OCI-LY3 (cell line): ENCODE measurements at regions not wholly inside any gene's neighbourhood (a gene's known extent, or its start where the extent isn't known, plus 50 kb on each side); places are given as distances from the start of the nearest gene placed in this dataset.

Experiments
- H2AFZ ChIP-seq: fragments of 200-600, 300-600 bp; shearing (Covaris generic); 2 replicates; pipeline ENCODE4 v1.6.0; 2014; ENCODE audit warnings: antibody characterized with exemption, low read depth, low read length
- H3K27ac ChIP-seq: fragments of 200-600, 300-600 bp; sonication (generic); 2 replicates; pipeline ENCODE4 v1.5.1; 2014; ENCODE audit warnings: mild to moderate bottlenecking, low read length, moderate library complexity, mixed read lengths
- H3K27me3 ChIP-seq: fragments of 200-600, 300-600 bp; sonication (generic); 2 replicates; pipeline ENCODE4 v1.6.1; 2014; ENCODE audit warnings: low read depth, low read length, mixed read lengths
- H3K36me3 ChIP-seq: fragments of 200-600, 300-600 bp; sonication (generic); replicated peaks from 2 replicates; pipeline ENCODE3; 2014; ENCODE audit warnings: low read depth, low read length, mixed read lengths
- H3K4me1 ChIP-seq: fragments of 300-600, 200-600 bp; sonication (generic); 2 replicates; pipeline ENCODE4 v1.6.1; 2014; ENCODE audit warnings: low read length, mixed read lengths
- H3K4me2 ChIP-seq: fragments of 200-600, 300-600 bp; sonication (generic); 2 replicates; pipeline ENCODE4 v1.6.1; 2014; ENCODE audit warnings: low read length, mixed read lengths
- H3K4me3 ChIP-seq: fragments of 300-600, 200-600 bp; sonication (generic); 2 replicates; pipeline ENCODE4 v1.5.1; 2014; ENCODE audit warnings: antibody characterized with exemption, mild to moderate bottlenecking, low read length, moderate library complexity
- H3K79me2 ChIP-seq: fragments of 300-600, 200-600 bp; shearing (Covaris generic); 2 replicates; pipeline ENCODE4 v1.6.1; 2014; ENCODE audit warnings: mild to moderate bottlenecking, low read length, mixed read lengths
- H3K9ac ChIP-seq: fragments of 300-600, 200-600 bp; shearing (Covaris generic); 2 replicates; pipeline ENCODE4 v1.6.0; 2014; ENCODE audit warnings: mild to moderate bottlenecking, low read length, moderate library complexity
- H3K9me3 ChIP-seq: fragments of 200-600, 300-600 bp; shearing (Covaris generic); 2 replicates; pipeline ENCODE4 v1.6.1; 2014; ENCODE audit warnings: low read length, mixed read lengths; ENCODE audit not compliant: insufficient read depth
- H4K20me1 ChIP-seq: fragments of 200-600, 300-600 bp; sonication (generic); 2 replicates; pipeline ENCODE4 v1.6.1; 2016; ENCODE audit warnings: low read length, mixed read lengths; ENCODE audit not compliant: insufficient read depth
- EZH2phosphoT487 ChIP-seq: fragments of 200-600 bp; shearing (Covaris generic); IDR thresholded peaks from 2 replicates; pipeline ENCODE4 v1.6.1; 2018; ENCODE audit warnings: antibody characterized with exemption, mixed run types, low read depth
- TF ChIP-seq, protein P1 (sequence below): fragments of 200-600, 300-600 bp; sonication (generic); IDR thresholded peaks from 2 replicates; pipeline ENCODE4 v1.5.1; 2014; ENCODE audit warnings: antibody characterized with exemption, low read length, low read depth

DNA sequence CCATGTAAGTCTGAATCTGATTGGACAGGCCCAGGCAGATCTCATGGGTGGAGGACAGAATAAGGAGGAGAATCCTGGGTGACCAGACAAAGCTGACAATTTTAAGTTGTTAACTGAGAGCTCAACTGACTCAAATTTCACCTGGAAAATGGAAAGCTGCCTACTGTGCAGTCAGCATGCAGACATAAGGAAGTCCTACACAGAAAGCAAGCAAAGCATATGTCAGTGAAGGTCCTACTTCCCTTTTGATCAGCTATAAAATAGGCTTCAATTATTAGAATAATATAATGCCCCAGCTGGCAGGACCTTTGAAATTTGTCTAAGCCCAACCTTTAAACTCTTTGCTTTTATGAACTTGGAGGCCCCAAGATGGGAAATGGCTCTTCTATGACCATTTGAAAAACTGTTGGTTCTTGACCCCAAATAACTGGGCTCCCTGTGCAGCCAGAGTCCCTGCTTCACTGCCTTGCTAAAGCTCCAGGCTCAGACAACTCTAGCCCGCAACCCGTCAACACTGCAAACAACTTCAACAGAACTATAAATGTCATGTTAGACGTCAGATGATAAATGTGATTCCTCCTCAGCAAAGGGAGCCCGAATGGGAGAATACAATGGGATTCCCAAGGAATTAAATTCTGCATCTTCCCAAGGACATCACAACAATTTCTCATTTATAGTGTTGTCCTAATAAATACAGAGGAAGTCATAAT, 118.9 kb upstream of the ADRA1B start:
- no peaks in the 10 kb centered on the region for H4K20me1 ChIP-seq
- no peak overlapping the region for H2AFZ ChIP-seq
- H3K79me2 ChIP-seq: no peaks in the 10 kb centered on the region
- no peaks in the 10 kb centered on the region for H3K36me3 ChIP-seq
- TF ChIP-seq, protein P1, sequence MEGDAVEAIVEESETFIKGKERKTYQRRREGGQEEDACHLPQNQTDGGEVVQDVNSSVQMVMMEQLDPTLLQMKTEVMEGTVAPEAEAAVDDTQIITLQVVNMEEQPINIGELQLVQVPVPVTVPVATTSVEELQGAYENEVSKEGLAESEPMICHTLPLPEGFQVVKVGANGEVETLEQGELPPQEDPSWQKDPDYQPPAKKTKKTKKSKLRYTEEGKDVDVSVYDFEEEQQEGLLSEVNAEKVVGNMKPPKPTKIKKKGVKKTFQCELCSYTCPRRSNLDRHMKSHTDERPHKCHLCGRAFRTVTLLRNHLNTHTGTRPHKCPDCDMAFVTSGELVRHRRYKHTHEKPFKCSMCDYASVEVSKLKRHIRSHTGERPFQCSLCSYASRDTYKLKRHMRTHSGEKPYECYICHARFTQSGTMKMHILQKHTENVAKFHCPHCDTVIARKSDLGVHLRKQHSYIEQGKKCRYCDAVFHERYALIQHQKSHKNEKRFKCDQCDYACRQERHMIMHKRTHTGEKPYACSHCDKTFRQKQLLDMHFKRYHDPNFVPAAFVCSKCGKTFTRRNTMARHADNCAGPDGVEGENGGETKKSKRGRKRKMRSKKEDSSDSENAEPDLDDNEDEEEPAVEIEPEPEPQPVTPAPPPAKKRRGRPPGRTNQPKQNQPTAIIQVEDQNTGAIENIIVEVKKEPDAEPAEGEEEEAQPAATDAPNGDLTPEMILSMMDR: no peak
- TF ChIP-seq EZH2phosphoT487: no peak
- H3K27ac ChIP-seq: no peak overlapping the region
- 0 out of 2 replicates have a peak, but pooled peaks cover 4% of the 10 kb centered on the region for H3K4me1 ChIP-seq
- H3K27me3 ChIP-seq: no peaks in the 10 kb centered on the region
- H3K9me3 ChIP-seq: no peaks in the 10 kb centered on the region
- H3K4me3 ChIP-seq: no peak overlapping the region
- no peak overlapping the region for H3K9ac ChIP-seq
- H3K4me2 ChIP-seq: no peak overlapping the region

DNA sequence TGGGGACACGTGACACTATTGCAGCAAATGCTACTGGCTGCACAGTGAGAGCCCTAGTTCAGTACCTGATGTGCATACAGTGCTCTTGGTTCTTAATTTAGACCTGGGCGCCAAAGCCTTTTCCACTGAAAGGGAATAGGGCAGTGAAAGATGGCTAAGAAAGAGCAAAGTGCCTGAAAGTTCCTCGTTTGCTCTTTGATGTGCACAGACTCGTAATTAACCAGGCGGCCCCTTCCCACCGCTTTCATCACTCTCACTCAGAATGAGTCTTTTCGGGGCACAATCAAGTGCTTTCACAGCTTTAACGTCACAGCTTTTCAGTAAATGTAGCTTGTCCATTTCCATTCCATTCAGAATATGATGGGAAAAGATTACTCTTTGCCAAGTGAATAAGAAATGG, 116.6 kb upstream of the ADRA1B start:
- Histone ChIP-seq H2AFZ (no peak overlapping the region), H3K27me3 (no peaks in the 10 kb centered on the region), H3K9ac (no peak overlapping the region), H4K20me1 (no peaks in the 10 kb centered on the region), H3K4me2 (no peak overlapping the region), H3K4me1 (0 out of 2 replicates have a peak, but pooled peaks cover 4% of the 10 kb centered on the region), H3K9me3 (no peaks in the 10 kb centered on the region), H3K4me3 (no peak overlapping the region), H3K79me2 (no peaks in the 10 kb centered on the region), H3K36me3 (no peaks in the 10 kb centered on the region), H3K27ac (no peak overlapping the region)
- TF ChIP-seq EZH2phosphoT487: no peak
- TF ChIP-seq, protein P1: no peak

DNA sequence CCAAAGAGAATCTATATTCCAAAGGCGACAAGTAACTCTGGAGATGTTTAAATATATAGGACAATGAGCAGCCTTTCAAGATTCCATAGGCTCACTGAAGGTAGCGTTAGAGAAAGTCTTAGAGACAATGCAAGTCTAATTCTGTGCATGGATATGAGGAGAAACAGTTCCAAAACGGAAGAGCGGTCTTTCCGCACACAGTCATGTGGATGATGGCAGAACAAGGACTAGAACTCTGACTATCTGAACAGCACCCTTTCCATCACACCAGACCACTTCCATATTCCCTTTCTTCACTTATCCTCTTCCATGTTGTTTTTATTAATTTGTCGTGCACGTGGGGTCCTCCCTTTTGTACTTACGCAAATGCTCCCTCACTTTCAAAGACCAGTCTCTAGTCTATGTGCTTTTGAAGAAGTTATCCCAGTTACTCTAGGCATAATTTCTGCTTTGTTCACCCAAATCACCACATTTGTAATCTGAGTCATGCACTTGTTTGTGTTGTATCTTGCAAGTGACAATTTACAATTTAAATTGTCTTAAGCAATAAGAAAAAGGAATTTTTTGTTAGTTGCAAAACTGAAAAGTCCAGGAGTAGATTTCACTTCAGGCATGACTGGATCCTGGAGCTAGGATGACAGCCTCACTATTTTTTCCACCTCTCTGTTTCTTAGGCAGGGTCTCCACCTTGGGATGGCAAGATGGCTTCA, 116.0 kb upstream of the ADRA1B start:
- Histone ChIP-seq H3K4me2 (no peak overlapping the region), H3K36me3 (no peaks in the 10 kb centered on the region), H4K20me1 (no peaks in the 10 kb centered on the region), H3K9me3 (no peaks in the 10 kb centered on the region), H2AFZ (no peak overlapping the region), H3K9ac (no peak overlapping the region), H3K4me3 (no peak overlapping the region), H3K27ac (no peak overlapping the region), H3K27me3 (no peaks in the 10 kb centered on the region), H3K4me1 (0 out of 2 replicates have a peak, but pooled peaks cover 4% of the 10 kb centered on the region), H3K79me2 (no peaks in the 10 kb centered on the region)
- TF ChIP-seq, protein P1: no peak
- TF ChIP-seq EZH2phosphoT487: no peak

DNA sequence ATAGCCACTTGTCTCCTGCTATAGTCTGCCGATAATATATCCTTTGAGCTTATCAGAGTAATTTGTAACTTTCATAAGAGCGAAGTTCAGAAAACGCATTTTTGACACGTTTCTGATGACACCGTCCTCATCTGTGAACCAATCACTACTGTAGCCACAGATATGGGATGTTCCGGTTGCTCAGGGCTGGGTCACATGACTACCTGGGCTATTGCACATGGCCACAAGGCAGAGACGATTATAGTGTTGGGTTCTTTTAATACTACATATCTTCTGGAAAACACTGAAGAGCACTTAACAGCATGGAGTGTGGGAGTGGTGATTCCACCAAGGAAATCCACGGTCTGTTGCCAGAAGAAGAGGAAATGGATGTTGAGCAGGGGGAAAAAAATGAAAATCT, 115.0 kb upstream of the ADRA1B start:
- no peak overlapping the region for H3K4me3 ChIP-seq
- H3K4me2 ChIP-seq: no peak overlapping the region
- H3K36me3 ChIP-seq: no peaks in the 10 kb centered on the region
- no peaks in the 10 kb centered on the region for H4K20me1 ChIP-seq
- no peak overlapping the region for H3K27ac ChIP-seq
- H3K4me1 ChIP-seq: 0 out of 2 replicates have a peak, but pooled peaks cover 4% of the 10 kb centered on the region
- no peaks in the 10 kb centered on the region for H3K27me3 ChIP-seq
- no peak overlapping the region for H2AFZ ChIP-seq
- no peaks in the 10 kb centered on the region for H3K9me3 ChIP-seq
- no peak overlapping the region for H3K9ac ChIP-seq
- TF ChIP-seq EZH2phosphoT487: no peak
- TF ChIP-seq, protein P1: no peak
- no peaks in the 10 kb centered on the region for H3K79me2 ChIP-seq
